GM13976 (cell line): ENCODE measurements at regions not wholly inside any gene's neighbourhood (a gene's known extent, or its start where the extent isn't known, plus 50 kb on each side); places are given as distances from the start of the nearest gene placed in this dataset.

Source experiments
- DNase-seq: peaks from one replicate; pipeline ENCODE4 v3.0.0; 2012; ENCODE audit warnings: low spot score
- in situ Hi-C: fragments of 300-500 bp; cut with MboI; formaldehyde crosslinking; loops from one replicate; pipeline ENCODE4 v1.12.0; 2022; ENCODE audit warnings: low sequenced_read_pairs, mixed read lengths, inconsistent platforms; ENCODE audit not compliant: unreplicated experiment
- TF ChIP-seq, protein P1 (sequence below): IDR thresholded peaks from 2 replicates; pipeline ENCODE4 v1.5.1; 2012; ENCODE audit warnings: borderline replicate concordance, mild to moderate bottlenecking; ENCODE audit not compliant: insufficient read depth; ENCODE audit errors: extremely low read depth, missing control alignments, control extremely low read depth

GRCh38 chr22:48662476-48663135 lies 1165.1 kb downstream of the BRD1 start:
- in situ Hi-C loops, result no loop called here
- TF ChIP-seq, protein P1, sequence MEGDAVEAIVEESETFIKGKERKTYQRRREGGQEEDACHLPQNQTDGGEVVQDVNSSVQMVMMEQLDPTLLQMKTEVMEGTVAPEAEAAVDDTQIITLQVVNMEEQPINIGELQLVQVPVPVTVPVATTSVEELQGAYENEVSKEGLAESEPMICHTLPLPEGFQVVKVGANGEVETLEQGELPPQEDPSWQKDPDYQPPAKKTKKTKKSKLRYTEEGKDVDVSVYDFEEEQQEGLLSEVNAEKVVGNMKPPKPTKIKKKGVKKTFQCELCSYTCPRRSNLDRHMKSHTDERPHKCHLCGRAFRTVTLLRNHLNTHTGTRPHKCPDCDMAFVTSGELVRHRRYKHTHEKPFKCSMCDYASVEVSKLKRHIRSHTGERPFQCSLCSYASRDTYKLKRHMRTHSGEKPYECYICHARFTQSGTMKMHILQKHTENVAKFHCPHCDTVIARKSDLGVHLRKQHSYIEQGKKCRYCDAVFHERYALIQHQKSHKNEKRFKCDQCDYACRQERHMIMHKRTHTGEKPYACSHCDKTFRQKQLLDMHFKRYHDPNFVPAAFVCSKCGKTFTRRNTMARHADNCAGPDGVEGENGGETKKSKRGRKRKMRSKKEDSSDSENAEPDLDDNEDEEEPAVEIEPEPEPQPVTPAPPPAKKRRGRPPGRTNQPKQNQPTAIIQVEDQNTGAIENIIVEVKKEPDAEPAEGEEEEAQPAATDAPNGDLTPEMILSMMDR, result no peak
- no peak for DNase-seq

DNA sequence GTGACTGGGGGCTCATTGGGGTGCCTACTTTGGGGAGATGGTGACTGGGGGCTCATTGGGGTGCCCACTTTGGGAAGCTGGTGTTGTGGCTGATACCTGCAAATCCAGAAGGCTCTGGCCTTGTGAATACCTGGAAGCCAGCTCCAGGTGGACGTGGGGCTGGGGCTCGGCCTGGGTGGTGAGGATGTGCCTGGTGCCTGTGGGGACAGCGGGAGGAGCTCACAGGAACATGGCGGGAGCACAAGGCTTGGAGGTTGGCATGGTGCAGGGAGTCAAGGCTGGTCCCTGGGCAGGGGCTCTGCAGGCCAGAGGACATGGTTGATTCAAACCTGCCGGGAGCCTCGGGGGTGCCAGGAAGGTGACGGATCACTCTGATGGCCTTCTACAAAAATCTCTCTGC lies 1165.7 kb downstream of the BRD1 start:
- in situ Hi-C loops, result no loop called here
- DNase-seq, result no peak
- TF ChIP-seq, protein P1, result no peak

- TF ChIP-seq, protein P1, result no peak
These were observed 1166.6 kb downstream of the BRD1 start for GRCh38 chr22:48660790-48661740.

DNA sequence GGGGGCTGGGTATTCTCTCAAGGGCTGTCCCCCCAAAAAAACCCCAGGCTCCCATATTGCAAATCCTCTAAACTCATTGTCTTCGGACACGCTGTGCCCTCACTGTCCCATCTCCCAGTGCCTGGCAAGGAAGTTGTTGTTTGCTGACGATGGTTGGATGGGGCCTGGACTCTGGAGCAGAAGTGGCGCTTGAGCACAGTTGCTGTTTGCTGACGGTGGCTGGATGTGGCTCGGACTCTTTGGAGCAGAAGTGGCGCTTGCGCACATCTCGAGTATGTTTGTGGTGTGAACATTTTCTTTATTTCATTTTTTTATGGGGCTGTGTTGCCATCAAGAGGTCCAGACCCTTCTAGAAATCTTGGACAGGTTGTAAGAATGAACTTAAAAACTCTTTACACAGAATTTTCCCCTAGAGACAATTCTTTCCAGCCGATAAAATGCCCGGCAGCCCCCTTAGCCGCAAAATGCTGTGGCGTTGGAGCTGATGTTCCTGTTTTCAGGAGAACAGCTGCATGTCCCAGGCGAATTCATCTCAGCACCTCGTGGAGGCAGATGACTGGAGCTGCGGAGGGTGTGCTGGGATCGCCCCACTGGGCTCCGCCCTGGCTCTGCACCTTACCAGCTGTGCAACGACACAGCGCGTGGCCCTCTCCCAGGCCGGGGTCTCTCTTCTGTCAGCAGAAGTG lies 1167.4 kb downstream of the BRD1 start:
- TF ChIP-seq, protein P1, result no peak
- in situ Hi-C loops, result no loop called here
- no peak for DNase-seq

More at GRCh38 chr22:48660790-48661740, 1166.6 kb downstream of the BRD1 start:
- no peak for DNase-seq
- in situ Hi-C loops, result no loop called here

- no peak for DNase-seq
- in situ Hi-C loops, result no loop called here
- TF ChIP-seq, protein P1, result no peak
These were observed 1168.2 kb downstream of the BRD1 start for GRCh38 chr22:48659404-48659996.

- in situ Hi-C loops, result no loop called here
- no peak for DNase-seq
- TF ChIP-seq, protein P1, result no peak
These were observed 1168.8 kb downstream of the BRD1 start for GRCh38 chr22:48658871-48659270.
